Kasumi-1 (cell line): ENCODE measurements at regions not wholly inside any gene's neighbourhood (a gene's known extent, or its start where the extent isn't known, plus 50 kb on each side); places are given as distances from the start of the nearest gene placed in this dataset.
"Not testable (repeated sequence)": the region's sequence is repeated elsewhere in the genome, so short reads cannot be mapped to it uniquely, and the experiment has no call there.

Experiments used
- DNase-seq, 2 experiments: peaks; one replicate each; lab custom pipeline; 2025; lab: John Stamatoyannopoulos, UW

GRCh38 chr4:64969081-64969480 is 559.8 kb upstream of the TECRL start:
- no peak for DNase-seq

GRCh38 chr4:64967286-64967685 is 558.0 kb upstream of the TECRL start:
- no peak for DNase-seq

- no peak for DNase-seq
These were observed 551.3 kb upstream of the TECRL start for GRCh38 chr4:64960516-64960915.

GRCh38 chr4:64940698-64941097 is 531.4 kb upstream of the TECRL start:
- DNase-seq, result no peak

GRCh38 chr4:64935469-64936001 is 526.3 kb upstream of the TECRL start:
- no peak for DNase-seq

GRCh38 chr4:64911846-64912245 is 502.6 kb upstream of the TECRL start:
- DNase-seq, result no peak

- no peak for DNase-seq
These were observed 494.7 kb upstream of the TECRL start for GRCh38 chr4:64903986-64904385.

GRCh38 chr4:64899563-64899962 is 490.3 kb upstream of the TECRL start:
- DNase-seq, result no peak

GRCh38 chr4:64899030-64899429 is 489.8 kb upstream of the TECRL start:
- DNase-seq, result not testable (repeated sequence)

- DNase-seq, result no peak
These were observed 488.4 kb upstream of the TECRL start for GRCh38 chr4:64897683-64898082.

- DNase-seq, result no peak
These were observed 485.8 kb upstream of the TECRL start for GRCh38 chr4:64895031-64895430.

GRCh38 chr4:64893205-64893604 is 484.0 kb upstream of the TECRL start:
- no peak for DNase-seq

- DNase-seq, result no peak
These were observed 480.8 kb upstream of the TECRL start for GRCh38 chr4:64889906-64890610.

GRCh38 chr4:64883087-64883807 is 474.0 kb upstream of the TECRL start:
- no peak for DNase-seq

- DNase-seq, result no peak
These were observed 473.2 kb upstream of the TECRL start for GRCh38 chr4:64882311-64883086.

GRCh38 chr4:64880557-64880956 is 471.3 kb upstream of the TECRL start:
- DNase-seq, result no peak

GRCh38 chr4:64876021-64876420 is 466.8 kb upstream of the TECRL start:
- DNase-seq, result no peak

- no peak for DNase-seq
These were observed 461.3 kb upstream of the TECRL start for GRCh38 chr4:64870558-64870957.

GRCh38 chr4:64857815-64858214 is 448.6 kb upstream of the TECRL start:
- no peak for DNase-seq

GRCh38 chr4:64857198-64857597 is 447.9 kb upstream of the TECRL start:
- DNase-seq, result no peak

- no peak for DNase-seq
These were observed 437.2 kb upstream of the TECRL start for GRCh38 chr4:64846417-64846816.

- no peak for DNase-seq
These were observed 420.5 kb upstream of the TECRL start for GRCh38 chr4:64829749-64830148.

GRCh38 chr4:64824591-64824990 is 415.3 kb upstream of the TECRL start:
- DNase-seq, result no peak
